ENCODE measurements at regions not wholly inside any gene's neighbourhood (a gene's known extent, or its start where the extent isn't known, plus 50 kb on each side); places are given as distances from the start of the nearest gene placed in this dataset.

GRCh38 chrX:125204681-125205132, 115.0 kb upstream of the TEX13C start:
- ChIA-PET POLR2A (ENCODE audit: partially characterized antibody) (interaction anchor here (0.5 to 3.6 kb wide), 5 partner anchors 121 to 182 kb away, joined by 3 to 14 read pairs (median 5); no protein-coding TSS in a partner anchor), CTCF (ENCODE audit: partially characterized antibody) (interaction anchor here (0.6 to 2.0 kb wide), 3 partner anchors 12 to 143 kb away, joined by 4 to 6 read pairs (median 5); no protein-coding TSS in a partner anchor)
- no peaks in the 10 kb centered on the region for H3K36me3 ChIP-seq (ENCODE audit: control insufficient read depth in 2 of 4, insufficient read depth in 4 of 4, low read length in 3 of 4)
- no peak overlapping the region for H4K5ac ChIP-seq (ENCODE audit: insufficient read length, low read depth, low read length)
- H2BK5ac ChIP-seq (ENCODE audit: low read depth, low read length): no peak overlapping the region
- no peak overlapping the region for H3K56ac ChIP-seq (replicated peaks; ENCODE audit: insufficient read length, low read depth, low read length)
- H3K23me2 ChIP-seq (ENCODE audit: low read depth, low read length): peaks cover 3% of the 10 kb centered on the region; the same call in 1 of the 2 replicates
- no peaks in the 10 kb centered on the region for H3K9me3 ChIP-seq (ENCODE audit: insufficient read depth in 2 of 2, low read depth in 1 of 2, low read length in 1 of 2)
- no peak overlapping the region for H3K4ac ChIP-seq (replicated peaks; ENCODE audit: insufficient read length, low read depth, low read length)
- no peaks in the 10 kb centered on the region for H3K79me1 ChIP-seq (ENCODE audit: low read depth, low read length)
- WGBS, 2 experiments (ENCODE audit: extremely low coverage in 1 of 2, insufficient coverage in 1 of 2, insufficient read length in 1 of 2, insufficient replicate concordance in 2 of 2, low coverage in 1 of 2, low lambda C conversion rate in 2 of 2, missing lambda C conversion rate in 1 of 2): 0% methylated on average over 1 of the region's 22 CpGs; no CpG with 5 or more reads in 1 of the 2 experiments
- H3K9ac ChIP-seq (replicated peaks in 1 of 4; ENCODE audit: extremely low read depth in 1 of 4, low read depth in 3 of 4, low read length in 3 of 4): no peak overlapping the region
- H2AK5ac ChIP-seq (ENCODE audit: low read depth, low read length): no peak overlapping the region
- no peak overlapping the region for H2BK120ac ChIP-seq (replicated peaks; ENCODE audit: low read depth, low read length)
- peaks cover 2 to 22% (median 11%) of the 10 kb centered on the region in 4 experiments for H3K27me3 ChIP-seq (replicated peaks in 1 of 4; ENCODE audit: control insufficient read depth in 3 of 4, extremely low read depth in 1 of 4, insufficient read depth in 3 of 4, low read length in 3 of 4)
- H4K8ac ChIP-seq (ENCODE audit: extremely low read depth, insufficient read depth, low read length): no peak overlapping the region
- DNase-seq (ENCODE audit: low read depth in 1 of 2, low spot score in 2 of 2) (no peak), FAIRE-seq (no peak)
- H2BK20ac ChIP-seq (ENCODE audit: low read length): no peak overlapping the region
- H3K23ac ChIP-seq (ENCODE audit: insufficient read length): no peak overlapping the region
- H3K18ac ChIP-seq (ENCODE audit: extremely low read depth, low read length): no peak overlapping the region; the same call in 1 of the 2 replicates
- no peaks in the 10 kb centered on the region; a peak in 1 of 7 replicates for H3K4me1 ChIP-seq (replicated peaks in 1 of 4; ENCODE audit: control insufficient read depth in 3 of 4, insufficient read depth in 4 of 4, low read length in 3 of 4)
- no peaks in the 10 kb centered on the region for H4K20me1 ChIP-seq (replicated peaks in 1 of 2; ENCODE audit: control insufficient read depth in 1 of 2, insufficient read depth in 2 of 2, low read length in 2 of 2)
- peak overlapping the region; percentile 83 to 95 for H3K4me2 ChIP-seq (ENCODE audit: insufficient read depth in 1 of 2, low read depth in 2 of 2, low read length in 2 of 2)
- H3K14ac ChIP-seq (ENCODE audit: insufficient read length): no peak overlapping the region
- H2BK15ac ChIP-seq (ENCODE audit: low read length): no peak overlapping the region
- H2BK12ac ChIP-seq (ENCODE audit: low read depth, low read length): no peak overlapping the region; the same call in 1 of the 2 replicates
- H2AFZ ChIP-seq (ENCODE audit: low read length): no peak overlapping the region
- no peak overlapping the region for H3K27ac ChIP-seq (ENCODE audit: low read depth, low read length)
- H3K4me3 ChIP-seq (ENCODE audit: extremely low read depth in 1 of 4, insufficient read depth in 2 of 4, low read depth in 3 of 4, low read length in 4 of 4): peak overlapping the region; percentile 50 to 76 (median 64)
- no peaks in the 10 kb centered on the region for H3K79me2 ChIP-seq (ENCODE audit: control insufficient read depth in 1 of 2, insufficient read depth in 2 of 2, low read length in 2 of 2)
- no peak overlapping the region for H4K91ac ChIP-seq (replicated peaks; ENCODE audit: insufficient read length, low read length)
- TF ChIP-seq HDAC6 (IDR thresholded peaks at IDR 0.05; ENCODE audit: low read depth, low read length): no peak
- no peak for TF ChIP-seq CREB1 (IDR thresholded peaks at IDR 0.05)
- no peak for TF ChIP-seq ATF3 (IDR thresholded peaks at IDR 0.05; ENCODE audit: insufficient read depth, low read depth, low read length)
- TF ChIP-seq TBP (IDR thresholded peaks at IDR 0.05; ENCODE audit: low read depth, low read length): no peak
- no peak for TF ChIP-seq CTBP2 (IDR thresholded peaks at IDR 0.05; ENCODE audit: borderline replicate concordance, insufficient read depth, insufficient read length, low read length)
- TF ChIP-seq SIN3A (conservative IDR thresholded peaks at IDR 0.05 in 1 of 2, IDR thresholded peaks at IDR 0.05 in 1 of 2; ENCODE audit: low read depth in 1 of 2, low read length in 2 of 2): no peak
- no peak for TF ChIP-seq MAX (IDR thresholded peaks at IDR 0.05)
- no peak for TF ChIP-seq JUND (IDR thresholded peaks at IDR 0.05; ENCODE audit: low read length)

All from H1 (cell line).